H9 (cell line): ENCODE measurements at regions not wholly inside any gene's neighbourhood (a gene's known extent, or its start where the extent isn't known, plus 50 kb on each side); places are given as distances from the start of the nearest gene placed in this dataset.
"Not testable (repeated sequence)": the region's sequence is repeated elsewhere in the genome, so short reads cannot be mapped to it uniquely, and the experiment has no call there.

Source experiments
- DNase-seq: peaks from one replicate; pipeline ENCODE4 v3.0.0-alpha.2; 2017
- H2AFZ ChIP-seq: one replicate; pipeline ENCODE4 v1.6.1; 2013; ENCODE audit warnings: mild to moderate bottlenecking, low read length, control low read depth, moderate library complexity
- H2AK5ac ChIP-seq: 2 replicates; pipeline ENCODE4 v1.6.1; 2013; ENCODE audit warnings: low read length, control low read depth, mixed read lengths; ENCODE audit not compliant: insufficient read length
- H2BK120ac ChIP-seq: one replicate; pipeline ENCODE4 v1.6.1; 2013; ENCODE audit warnings: low read depth, mild to moderate bottlenecking, low read length, control low read depth, inconsistent platforms; ENCODE audit not compliant: poor library complexity, severe bottlenecking
- H2BK12ac ChIP-seq: 2 replicates; pipeline ENCODE4 v1.6.1; 2013; ENCODE audit warnings: low read length, control low read depth, mixed read lengths, low read depth; ENCODE audit not compliant: insufficient read length
- H2BK15ac ChIP-seq: 2 replicates; pipeline ENCODE4 v1.6.1; 2013; ENCODE audit warnings: low read depth, low read length, control low read depth
- H2BK20ac ChIP-seq: one replicate; pipeline ENCODE4 v1.6.1; 2013; ENCODE audit warnings: low read depth, mild to moderate bottlenecking, low read length, control low read depth, inconsistent platforms; ENCODE audit not compliant: poor library complexity, severe bottlenecking
- H2BK5ac ChIP-seq: 2 replicates; pipeline ENCODE4 v1.6.1; 2013; ENCODE audit warnings: low read length, control low read depth, mixed read lengths; ENCODE audit not compliant: insufficient read length
- H3K14ac ChIP-seq: 2 replicates; pipeline ENCODE4 v1.6.1; 2013; ENCODE audit warnings: low read length, control low read depth; ENCODE audit not compliant: insufficient read depth
- H3K18ac ChIP-seq: 2 replicates; pipeline ENCODE4 v1.6.1; 2013; ENCODE audit warnings: low read depth, mild to moderate bottlenecking, mixed read lengths, low read length, control low read depth; ENCODE audit not compliant: insufficient read length
- H3K23ac ChIP-seq: 2 replicates; pipeline ENCODE4 v1.6.1; 2013; ENCODE audit warnings: low read length, control low read depth, mixed read lengths, low read depth; ENCODE audit not compliant: insufficient read length
- H3K23me2 ChIP-seq: 2 replicates; pipeline ENCODE4 v1.6.1; 2013; ENCODE audit warnings: low read depth, mild to moderate bottlenecking, mixed read lengths, low read length, control low read depth; ENCODE audit not compliant: insufficient read length, poor library complexity, severe bottlenecking
- H3K27ac ChIP-seq: 2 replicates; pipeline ENCODE4 v1.5.1; 2013; ENCODE audit warnings: low read length, control low read depth, mixed read lengths, low read depth; ENCODE audit not compliant: insufficient read length
- H3K27me3 ChIP-seq: 2 replicates; pipeline ENCODE4 v1.6.1; 2013; ENCODE audit warnings: low read length, control low read depth, inconsistent platforms; ENCODE audit not compliant: insufficient read depth
- H3K4ac ChIP-seq: 2 replicates; pipeline ENCODE4 v1.6.1; 2013; ENCODE audit warnings: low read depth, mild to moderate bottlenecking, control low read depth, inconsistent platforms, low read length, moderate library complexity
- H3K4me1 ChIP-seq: 2 replicates; pipeline ENCODE4 v1.6.1; 2013; ENCODE audit warnings: low read length, control low read depth, inconsistent platforms; ENCODE audit not compliant: insufficient read depth
- H3K4me2 ChIP-seq: 2 replicates; pipeline ENCODE4 v1.6.1; 2013; ENCODE audit warnings: low read length, control low read depth, mixed read lengths; ENCODE audit not compliant: insufficient read length, insufficient read depth
- H3K56ac ChIP-seq: 2 replicates; pipeline ENCODE4 v1.6.1; 2013; ENCODE audit warnings: low read depth, mild to moderate bottlenecking, mixed read lengths, low read length, control low read depth; ENCODE audit not compliant: insufficient read length
- H3K79me1 ChIP-seq: 2 replicates; pipeline ENCODE4 v1.6.1; 2013; ENCODE audit warnings: low read depth, mild to moderate bottlenecking, moderate library complexity, low read length, control low read depth, inconsistent platforms; ENCODE audit not compliant: insufficient read depth, poor library complexity, severe bottlenecking
- H3K79me2 ChIP-seq: 2 replicates; pipeline ENCODE4 v1.6.1; 2013; ENCODE audit warnings: low read length, control low read depth, inconsistent platforms; ENCODE audit not compliant: insufficient read depth
- H3K9ac ChIP-seq: 2 replicates; pipeline ENCODE4 v1.6.1; 2013; ENCODE audit warnings: low read length, control low read depth, mixed read lengths; ENCODE audit not compliant: insufficient read length; ENCODE audit errors: extremely low read depth
- H3K9me3 ChIP-seq: one replicate; pipeline ENCODE4 v1.6.1; 2013; ENCODE audit warnings: low read depth, low read length, inconsistent platforms; ENCODE audit not compliant: control insufficient read depth
- H3T11ph ChIP-seq: one replicate; pipeline ENCODE4 v1.6.1; 2013; ENCODE audit warnings: mild to moderate bottlenecking, low read length, control low read depth, inconsistent platforms
- H4K20me1 ChIP-seq: one replicate; pipeline ENCODE4 v1.6.1; 2013; ENCODE audit not compliant: control insufficient read depth, insufficient read length, insufficient read depth
- H4K5ac ChIP-seq: 2 replicates; pipeline ENCODE4 v1.6.1; 2013; ENCODE audit warnings: low read depth, mild to moderate bottlenecking, mixed read lengths, low read length, control low read depth; ENCODE audit not compliant: insufficient read length
- H4K8ac ChIP-seq: replicated peaks from 2 replicates; pipeline ENCODE4 v1.6.1; 2013; ENCODE audit warnings: low read length, control low read depth, mixed read lengths, low read depth; ENCODE audit not compliant: insufficient read length
- H4K91ac ChIP-seq: 2 replicates; pipeline ENCODE4 v1.6.1; 2013; ENCODE audit warnings: low read depth, mild to moderate bottlenecking, moderate library complexity, mixed read lengths, low read length, control low read depth; ENCODE audit not compliant: insufficient read length
- H3K27ac Mint-ChIP-seq, 3 experiments: 2 replicates in 2 of 3; 3 replicates in 1 of 3; pipeline ENCODE4 v1.8.0; 2020 to 2021; ENCODE audit warnings: mixed read lengths in 3 of 3, mild to moderate bottlenecking in 1 of 3, moderate library complexity in 1 of 3
- H3K27me3 Mint-ChIP-seq: 2 replicates; pipeline ENCODE4 v1.8.0; 2021; ENCODE audit warnings: low read depth, mild to moderate bottlenecking, moderate library complexity, mixed read lengths
- H3K36me3 Mint-ChIP-seq, 3 experiments: 2 replicates in 2 of 3; 3 replicates in 1 of 3; pipeline ENCODE4 v1.8.0; 2020 to 2021; ENCODE audit warnings: low read depth in 3 of 3, mixed read lengths in 3 of 3; ENCODE audit not compliant: insufficient read depth in 1 of 3
- H3K4me1 Mint-ChIP-seq, 2 experiments: 2 replicates each; pipeline ENCODE4 v1.8.0; 2020; ENCODE audit warnings: mixed read lengths in 2 of 2
- H3K4me3 Mint-ChIP-seq, 2 experiments: 2 replicates in 1 of 2; 3 replicates in 1 of 2; pipeline ENCODE4 v1.8.0; 2020 to 2021; ENCODE audit warnings: mild to moderate bottlenecking in 2 of 2, mixed read lengths in 2 of 2, moderate library complexity in 1 of 2
- H3K9me3 Mint-ChIP-seq, 2 experiments: 2 replicates in 1 of 2; 3 replicates in 1 of 2; pipeline ENCODE4 v1.8.0; 2020; ENCODE audit warnings: mild to moderate bottlenecking in 2 of 2, mixed read lengths in 2 of 2, moderate library complexity in 1 of 2
- CTCF ChIP-seq: fragments of 200-600 bp; sonication (generic); conservative IDR thresholded peaks from 3 replicates; pipeline ENCODE4 v1.8.0; 2021; ENCODE audit warnings: antibody characterized with exemption, mild to moderate bottlenecking
- WGBS: extraction: QIAGEN DNeasy Blood & Tissue Kit; methylation state at CpG from one replicate; pipeline ENCODE4 v1.1.7; 2013; ENCODE audit warnings: missing lambda C conversion rate, low lambda C conversion rate, mixed read lengths; ENCODE audit not compliant: insufficient read length; ENCODE audit errors: extremely low coverage; 5-methylcytosine and 5-hydroxymethylcytosine counted together

- Histone ChIP-seq H3K79me1 (no peaks in the 10 kb centered on the region), H3K56ac (no peak overlapping the region), H3K27ac (no peak overlapping the region), H3K23me2 (no peaks in the 10 kb centered on the region), H4K8ac (no peak overlapping the region), H3K18ac (no peak overlapping the region), H3T11ph (no peak overlapping the region), H3K23ac (no peak overlapping the region), H4K20me1 (no peaks in the 10 kb centered on the region), H3K9me3 (no peaks in the 10 kb centered on the region), H3K4ac (no peak overlapping the region), H4K5ac (no peak overlapping the region), H3K27me3 (no peaks in the 10 kb centered on the region), H2BK20ac (no peak overlapping the region), H2BK5ac (no peak overlapping the region), H4K91ac (no peak overlapping the region), H3K79me2 (no peaks in the 10 kb centered on the region), H3K4me1 (no peaks in the 10 kb centered on the region), H3K4me2 (no peak overlapping the region), H3K9ac (no peak overlapping the region), H2AFZ (no peak overlapping the region), H2BK120ac (no peak overlapping the region), H2BK12ac (no peak overlapping the region), H2BK15ac (no peak overlapping the region), H2AK5ac (no peak overlapping the region), H3K14ac (no peak overlapping the region)
- Mint-ChIP-seq H3K27ac (no peak overlapping the region), H3K9me3 (peaks cover 12 to 25% of the 10 kb centered on the region in 2 experiments), H3K4me3 (no peak overlapping the region), H3K27me3 (no peaks in the 10 kb centered on the region), H3K4me1 (no peaks in the 10 kb centered on the region), H3K36me3 (peaks cover 2 to 15% (median 3%) of the 10 kb centered on the region in 3 experiments; a peak in 3 of 7 replicates)
- no peak for DNase-seq
- no peak for TF ChIP-seq CTCF
- no CpG with 5 or more reads among the region's 1 CpG for WGBS
These were observed 106.3 kb upstream of the SLC27A6 start for GRCh38 chr5:128858995-128859394.

GRCh38 chr5:128861155-128861554 lies 104.1 kb upstream of the SLC27A6 start:
- not testable (repeated sequence) for H3K27me3 Mint-ChIP-seq, H3K27ac ChIP-seq, H3K4me2 ChIP-seq, H3K4me1 Mint-ChIP-seq, H2BK5ac ChIP-seq, H3K4me3 Mint-ChIP-seq, H3K4me1 ChIP-seq, H3K27ac Mint-ChIP-seq, H4K8ac ChIP-seq, H3K23ac ChIP-seq, H3K9ac ChIP-seq, H2BK120ac ChIP-seq, H2BK12ac ChIP-seq, H4K91ac ChIP-seq, H3K23me2 ChIP-seq, H3K14ac ChIP-seq, H3K79me1 ChIP-seq, H4K20me1 ChIP-seq, H3K79me2 ChIP-seq, H2AK5ac ChIP-seq, H4K5ac ChIP-seq, H3K56ac ChIP-seq, DNase-seq, H3K9me3 ChIP-seq, H3K4ac ChIP-seq, H3K18ac ChIP-seq, H3T11ph ChIP-seq, H2BK20ac ChIP-seq, H2BK15ac ChIP-seq, H3K27me3 ChIP-seq, H2AFZ ChIP-seq
- peaks cover 2 to 16% (median 3%) of the 10 kb centered on the region in 3 experiments; a peak in 3 of 7 replicates for H3K36me3 Mint-ChIP-seq
- WGBS, result no CpG with 5 or more reads among the region's 22 CpGs
- H3K9me3 Mint-ChIP-seq, result peaks cover 12 to 25% of the 10 kb centered on the region in 2 experiments
